H1 (cell line): ENCODE measurements at regions not wholly inside any gene's neighbourhood (a gene's known extent, or its start where the extent isn't known, plus 50 kb on each side); places are given as distances from the start of the nearest gene placed in this dataset.

Source experiments
- CTCF ChIA-PET: fragments of 300-600 bp; sonication (Branson Sonifier 250); formaldehyde crosslinking; loops from one replicate; lab custom pipeline; 2021; ENCODE audit not compliant: partially characterized antibody; lab: Charles Lee
- POLR2A ChIA-PET: fragments of 300-600 bp; sonication (Branson Sonifier 250); formaldehyde crosslinking; loops from one replicate; lab custom pipeline; 2021; ENCODE audit warnings: inconsistent platforms; ENCODE audit not compliant: partially characterized antibody; lab: Charles Lee
- DNase-seq, 2 experiments: peaks; one replicate each; pipeline versions ENCODE4 v3.0.0 to v3.0.0-alpha.2; 2010 to 2022; ENCODE audit warnings: low spot score in 2 of 2, low read depth in 1 of 2, mixed read lengths in 1 of 2
- FAIRE-seq: peaks from 2 replicates; lab custom pipeline; 2011; peaks lifted over from hg19 to GRCh38; lab: Jason Lieb, UNC
- H2AFZ ChIP-seq: 2 replicates; pipeline ENCODE4 v1.8.1; 2012; ENCODE audit warnings: low read length, inconsistent platforms
- H2AK5ac ChIP-seq: 2 replicates; pipeline ENCODE4 v1.6.1; 2013; ENCODE audit warnings: low read depth, low read length
- H2BK120ac ChIP-seq: replicated peaks from 2 replicates; pipeline ENCODE3; 2013; ENCODE audit warnings: low read depth, low read length, inconsistent platforms
- H2BK12ac ChIP-seq: 2 replicates; pipeline ENCODE4 v1.6.1; 2013; ENCODE audit warnings: low read depth, low read length
- H2BK15ac ChIP-seq: 2 replicates; pipeline ENCODE4 v1.6.1; 2013; ENCODE audit warnings: low read length
- H2BK20ac ChIP-seq: 2 replicates; pipeline ENCODE4 v1.6.1; 2013; ENCODE audit warnings: low read length
- H2BK5ac ChIP-seq: 2 replicates; pipeline ENCODE4 v1.6.1; 2013; ENCODE audit warnings: low read depth, low read length
- H3K14ac ChIP-seq: 2 replicates; pipeline ENCODE4 v1.6.1; 2013; ENCODE audit warnings: inconsistent platforms; ENCODE audit not compliant: insufficient read length
- H3K18ac ChIP-seq: 2 replicates; pipeline ENCODE4 v1.6.1; 2013; ENCODE audit warnings: low read length; ENCODE audit errors: extremely low read depth
- H3K23ac ChIP-seq: 2 replicates; pipeline ENCODE4 v1.6.1; 2013; ENCODE audit warnings: inconsistent platforms; ENCODE audit not compliant: insufficient read length
- H3K23me2 ChIP-seq: 2 replicates; pipeline ENCODE4 v1.6.1; 2013; ENCODE audit warnings: low read depth, low read length
- H3K27ac ChIP-seq: 2 replicates; pipeline ENCODE4 v1.6.1; 2011; ENCODE audit warnings: low read depth, low read length, inconsistent platforms
- H3K27me3 ChIP-seq, 4 experiments: replicated peaks in 1 of 4; 1 replicate in 1 of 4; 2 replicates in 3 of 4; pipeline versions ENCODE4 v1.6.1 to v1.8.1; 2011 to 2013; ENCODE audit warnings: low read length in 3 of 4, mild to moderate bottlenecking in 3 of 4, inconsistent platforms in 2 of 4, mixed read lengths in 2 of 4, moderate library complexity in 1 of 4; ENCODE audit not compliant: control insufficient read depth in 3 of 4, insufficient read depth in 3 of 4; ENCODE audit errors: extremely low read depth in 1 of 4
- H3K36me3 ChIP-seq, 4 experiments: 2 replicates each; pipeline versions ENCODE4 v1.6.1 to v1.8.1; 2011 to 2013; ENCODE audit warnings: mild to moderate bottlenecking in 4 of 4, low read length in 3 of 4, moderate library complexity in 2 of 4, control low read depth in 1 of 4, inconsistent platforms in 1 of 4; ENCODE audit not compliant: insufficient read depth in 4 of 4, control insufficient read depth in 2 of 4
- H3K4ac ChIP-seq: replicated peaks from 2 replicates; pipeline ENCODE3; 2013; ENCODE audit warnings: low read length, low read depth, mixed read lengths, inconsistent platforms; ENCODE audit not compliant: insufficient read length
- H3K4me1 ChIP-seq, 4 experiments: replicated peaks in 1 of 4; 1 replicate in 1 of 4; 2 replicates in 3 of 4; pipeline versions ENCODE4 v1.6.1 to v1.8.1; 2011 to 2013; ENCODE audit warnings: low read length in 3 of 4, inconsistent platforms in 2 of 4, mixed read lengths in 1 of 4; ENCODE audit not compliant: insufficient read depth in 4 of 4, control insufficient read depth in 3 of 4
- H3K4me2 ChIP-seq, 2 experiments: 2 replicates each; pipeline versions ENCODE4 v1.6.1 to v1.8.1; 2011 to 2013; ENCODE audit warnings: low read depth in 2 of 2, low read length in 2 of 2, control low read depth in 1 of 2, inconsistent platforms in 1 of 2, mild to moderate bottlenecking in 1 of 2; ENCODE audit not compliant: insufficient read depth in 1 of 2
- H3K4me3 ChIP-seq, 4 experiments: fragments of 200-600, 300-600 bp in 1 of 4; sonication (generic), shearing (Covaris generic), sonication (Bioruptor Twin) in 1 of 4; 2 replicates each; pipeline versions ENCODE4 v1.5.1 to v1.8.1; 2011 to 2016; ENCODE audit warnings: low read length in 4 of 4, low read depth in 3 of 4, control low read depth in 2 of 4, inconsistent platforms in 2 of 4, mild to moderate bottlenecking in 2 of 4, mixed read lengths in 1 of 4, moderate library complexity in 1 of 4; ENCODE audit not compliant: insufficient read depth in 2 of 4; ENCODE audit errors: extremely low read depth in 1 of 4
- H3K56ac ChIP-seq: replicated peaks from 2 replicates; pipeline ENCODE3; 2013; ENCODE audit warnings: low read depth, mild to moderate bottlenecking, mixed read lengths, low read length, inconsistent platforms; ENCODE audit not compliant: insufficient read length
- H3K79me1 ChIP-seq: 2 replicates; pipeline ENCODE4 v1.6.1; 2013; ENCODE audit warnings: low read depth, low read length, control low read depth
- H3K79me2 ChIP-seq, 2 experiments: 2 replicates each; pipeline versions ENCODE4 v1.6.1 to v1.8.1; 2012 to 2013; ENCODE audit warnings: low read length in 2 of 2, mild to moderate bottlenecking in 2 of 2, inconsistent platforms in 1 of 2; ENCODE audit not compliant: insufficient read depth in 2 of 2, control insufficient read depth in 1 of 2
- H3K9ac ChIP-seq, 4 experiments: replicated peaks in 1 of 4; 1 replicate in 1 of 4; 2 replicates in 3 of 4; pipeline versions ENCODE4 v1.6.1 to v1.8.1; 2011 to 2013; ENCODE audit warnings: low read depth in 3 of 4, low read length in 3 of 4, control low read depth in 2 of 4, mild to moderate bottlenecking in 2 of 4, moderate library complexity in 2 of 4, inconsistent platforms in 1 of 4; ENCODE audit errors: extremely low read depth in 1 of 4
- H3K9me3 ChIP-seq, 2 experiments: 2 replicates each; pipeline versions ENCODE4 v1.6.1 to v1.8.1; 2012 to 2013; ENCODE audit warnings: mild to moderate bottlenecking in 2 of 2, moderate library complexity in 2 of 2, control low read depth in 1 of 2, inconsistent platforms in 1 of 2, low read depth in 1 of 2, low read length in 1 of 2, mixed read lengths in 1 of 2; ENCODE audit not compliant: insufficient read depth in 2 of 2
- H4K20me1 ChIP-seq, 2 experiments: replicated peaks in 1 of 2; 2 replicates each; pipeline versions ENCODE3 to v1.8.1; 2011 to 2013; ENCODE audit warnings: inconsistent platforms in 2 of 2, low read length in 2 of 2, mild to moderate bottlenecking in 1 of 2; ENCODE audit not compliant: insufficient read depth in 2 of 2, control insufficient read depth in 1 of 2
- H4K5ac ChIP-seq: 2 replicates; pipeline ENCODE4 v1.6.1; 2013; ENCODE audit warnings: low read length, low read depth, mixed read lengths, inconsistent platforms; ENCODE audit not compliant: insufficient read length
- H4K8ac ChIP-seq: 2 replicates; pipeline ENCODE4 v1.8.0; 2013; ENCODE audit warnings: mild to moderate bottlenecking, moderate library complexity, low read length, inconsistent platforms; ENCODE audit not compliant: insufficient read depth; ENCODE audit errors: extremely low read depth
- H4K91ac ChIP-seq: replicated peaks from 2 replicates; pipeline ENCODE3; 2013; ENCODE audit warnings: low read length, mixed read lengths, inconsistent platforms; ENCODE audit not compliant: insufficient read length
- ATF3 ChIP-seq: IDR thresholded peaks from 2 replicates; pipeline ENCODE4 v1.6.1; 2011; ENCODE audit warnings: low read depth, mild to moderate bottlenecking, low read length; ENCODE audit not compliant: insufficient read depth
- CHD2 ChIP-seq: IDR thresholded peaks from 2 replicates; pipeline ENCODE4 v1.6.1; 2012; ENCODE audit warnings: low read length, improper control_type of control experiment
- CREB1 ChIP-seq: IDR thresholded peaks from 2 replicates; pipeline ENCODE4 v1.6.1; 2012; ENCODE audit warnings: inconsistent platforms
- EP300 ChIP-seq, 2 experiments: IDR thresholded peaks; 1 replicate in 1 of 2; 2 replicates in 1 of 2; pipeline ENCODE4 v1.6.1; 2011 to 2012; ENCODE audit warnings: low read depth in 2 of 2, low read length in 2 of 2, mild to moderate bottlenecking in 2 of 2, borderline replicate concordance in 1 of 2, inconsistent platforms in 1 of 2, moderate library complexity in 1 of 2
- PHF8 ChIP-seq: fragments of 200-600 bp; sonication (generic); conservative IDR thresholded peaks from 2 replicates; pipeline ENCODE4 v1.7.1; 2012; ENCODE audit warnings: low read depth, mild to moderate bottlenecking, inconsistent platforms, low read length, moderate library complexity
- TBP ChIP-seq: IDR thresholded peaks from 2 replicates; pipeline ENCODE4 v1.6.1; 2011; ENCODE audit warnings: low read depth, low read length, improper control_type of control experiment
- WGBS, 2 experiments: shearing (Covaris generic) in 1 of 2; methylation state at CpG; one replicate each; pipeline versions ENCODE4 v1.1.6 to v1.1.7; 2013 to 2015; ENCODE audit warnings: low lambda C conversion rate in 2 of 2, mixed read lengths in 2 of 2, inconsistent platforms in 1 of 2, low coverage in 1 of 2, missing lambda C conversion rate in 1 of 2; ENCODE audit not compliant: insufficient replicate concordance in 2 of 2, insufficient coverage in 1 of 2, insufficient read length in 1 of 2; ENCODE audit errors: extremely low coverage in 1 of 2, missing lambda C conversion rate in 1 of 2; 5-methylcytosine and 5-hydroxymethylcytosine counted together

GRCh38 chr2:70362661-70363060 lies 60.8 kb upstream of the FAM136A start:
- no peak overlapping the region for H4K91ac ChIP-seq
- no peak for FAIRE-seq
- H2BK12ac ChIP-seq = no peak overlapping the region
- H2AFZ ChIP-seq = no peak overlapping the region
- no peak overlapping the region for H3K23ac ChIP-seq
- H4K5ac ChIP-seq = no peak overlapping the region
- ChIA-PET POLR2A (no interaction called here), CTCF (interaction anchor here (0.9 to 6.6 kb wide), 5 partner anchors 8 to 264 kb away, joined by 3 to 31 read pairs (median 3); no protein-coding TSS in a partner anchor)
- H2BK15ac ChIP-seq = no peak overlapping the region
- no peak overlapping the region for H3K9ac ChIP-seq
- H3K23me2 ChIP-seq = peaks cover 3% of the 10 kb centered on the region; the same call in 1 of the 2 replicates
- H3K27me3 ChIP-seq = peaks cover 0 to 2% (median 0%) of the 10 kb centered on the region in 4 experiments; a peak in 1 of 7 replicates
- no peaks in the 10 kb centered on the region for H3K79me2 ChIP-seq
- H3K18ac ChIP-seq = no peak overlapping the region
- TF ChIP-seq ATF3 (no peak), CHD2 (no peak), TBP (no peak), EP300 (IDR thresholded peaks at IDR 0.05; ENCODE audit: borderline replicate concordance in 1 of 2, low read depth in 2 of 2, low read length in 2 of 2) (no peak), PHF8 (no peak), CREB1 (no peak)
- no peaks in the 10 kb centered on the region for H3K79me1 ChIP-seq
- no peak overlapping the region for H2BK20ac ChIP-seq
- H3K9me3 ChIP-seq = no peaks in the 10 kb centered on the region
- no peak overlapping the region for H3K56ac ChIP-seq
- no peak overlapping the region for H3K4me2 ChIP-seq
- H4K20me1 ChIP-seq = no peaks in the 10 kb centered on the region
- H3K4me3 ChIP-seq = no peak overlapping the region
- no peaks in the 10 kb centered on the region for H3K36me3 ChIP-seq
- no peak overlapping the region for H3K4ac ChIP-seq
- no peak overlapping the region for H2AK5ac ChIP-seq
- WGBS, 2 experiments = 80% methylated on average over 6 of the region's 6 CpGs; no CpG with 5 or more reads in 1 of the 2 experiments
- H2BK120ac ChIP-seq = no peak overlapping the region
- no peak overlapping the region for H2BK5ac ChIP-seq
- H4K8ac ChIP-seq = no peak overlapping the region
- no peak for DNase-seq
- no peak overlapping the region for H3K14ac ChIP-seq
- H3K27ac ChIP-seq = no peak overlapping the region
- H3K4me1 ChIP-seq = peaks cover 0 to 2% (median 0%) of the 10 kb centered on the region in 4 experiments; a peak in 1 of 7 replicates
